ENCODE measurements at regions not wholly inside any gene's neighbourhood (a gene's known extent, or its start where the extent isn't known, plus 50 kb on each side); places are given as distances from the start of the nearest gene placed in this dataset.

DNA sequence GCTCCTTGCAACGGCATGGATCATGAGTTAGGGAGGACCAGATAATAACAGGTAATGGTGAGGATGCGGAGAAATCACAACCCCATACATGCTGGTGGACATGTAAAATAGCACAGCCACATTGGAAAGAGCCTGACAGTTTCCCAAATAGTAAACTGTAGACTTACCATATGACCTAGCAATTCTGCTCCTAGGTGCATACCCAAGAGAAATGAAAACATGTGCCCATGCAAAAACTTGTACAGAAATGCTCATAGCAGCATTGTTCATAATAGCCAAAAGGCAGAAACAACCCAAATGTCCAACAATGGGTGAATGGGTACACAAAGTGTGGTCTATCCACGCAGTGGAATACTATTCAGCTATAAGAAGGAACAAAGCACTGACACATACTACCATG is 97.5 kb upstream of the VRK1 start (continued):
- TF ChIP-seq, protein P1, sequence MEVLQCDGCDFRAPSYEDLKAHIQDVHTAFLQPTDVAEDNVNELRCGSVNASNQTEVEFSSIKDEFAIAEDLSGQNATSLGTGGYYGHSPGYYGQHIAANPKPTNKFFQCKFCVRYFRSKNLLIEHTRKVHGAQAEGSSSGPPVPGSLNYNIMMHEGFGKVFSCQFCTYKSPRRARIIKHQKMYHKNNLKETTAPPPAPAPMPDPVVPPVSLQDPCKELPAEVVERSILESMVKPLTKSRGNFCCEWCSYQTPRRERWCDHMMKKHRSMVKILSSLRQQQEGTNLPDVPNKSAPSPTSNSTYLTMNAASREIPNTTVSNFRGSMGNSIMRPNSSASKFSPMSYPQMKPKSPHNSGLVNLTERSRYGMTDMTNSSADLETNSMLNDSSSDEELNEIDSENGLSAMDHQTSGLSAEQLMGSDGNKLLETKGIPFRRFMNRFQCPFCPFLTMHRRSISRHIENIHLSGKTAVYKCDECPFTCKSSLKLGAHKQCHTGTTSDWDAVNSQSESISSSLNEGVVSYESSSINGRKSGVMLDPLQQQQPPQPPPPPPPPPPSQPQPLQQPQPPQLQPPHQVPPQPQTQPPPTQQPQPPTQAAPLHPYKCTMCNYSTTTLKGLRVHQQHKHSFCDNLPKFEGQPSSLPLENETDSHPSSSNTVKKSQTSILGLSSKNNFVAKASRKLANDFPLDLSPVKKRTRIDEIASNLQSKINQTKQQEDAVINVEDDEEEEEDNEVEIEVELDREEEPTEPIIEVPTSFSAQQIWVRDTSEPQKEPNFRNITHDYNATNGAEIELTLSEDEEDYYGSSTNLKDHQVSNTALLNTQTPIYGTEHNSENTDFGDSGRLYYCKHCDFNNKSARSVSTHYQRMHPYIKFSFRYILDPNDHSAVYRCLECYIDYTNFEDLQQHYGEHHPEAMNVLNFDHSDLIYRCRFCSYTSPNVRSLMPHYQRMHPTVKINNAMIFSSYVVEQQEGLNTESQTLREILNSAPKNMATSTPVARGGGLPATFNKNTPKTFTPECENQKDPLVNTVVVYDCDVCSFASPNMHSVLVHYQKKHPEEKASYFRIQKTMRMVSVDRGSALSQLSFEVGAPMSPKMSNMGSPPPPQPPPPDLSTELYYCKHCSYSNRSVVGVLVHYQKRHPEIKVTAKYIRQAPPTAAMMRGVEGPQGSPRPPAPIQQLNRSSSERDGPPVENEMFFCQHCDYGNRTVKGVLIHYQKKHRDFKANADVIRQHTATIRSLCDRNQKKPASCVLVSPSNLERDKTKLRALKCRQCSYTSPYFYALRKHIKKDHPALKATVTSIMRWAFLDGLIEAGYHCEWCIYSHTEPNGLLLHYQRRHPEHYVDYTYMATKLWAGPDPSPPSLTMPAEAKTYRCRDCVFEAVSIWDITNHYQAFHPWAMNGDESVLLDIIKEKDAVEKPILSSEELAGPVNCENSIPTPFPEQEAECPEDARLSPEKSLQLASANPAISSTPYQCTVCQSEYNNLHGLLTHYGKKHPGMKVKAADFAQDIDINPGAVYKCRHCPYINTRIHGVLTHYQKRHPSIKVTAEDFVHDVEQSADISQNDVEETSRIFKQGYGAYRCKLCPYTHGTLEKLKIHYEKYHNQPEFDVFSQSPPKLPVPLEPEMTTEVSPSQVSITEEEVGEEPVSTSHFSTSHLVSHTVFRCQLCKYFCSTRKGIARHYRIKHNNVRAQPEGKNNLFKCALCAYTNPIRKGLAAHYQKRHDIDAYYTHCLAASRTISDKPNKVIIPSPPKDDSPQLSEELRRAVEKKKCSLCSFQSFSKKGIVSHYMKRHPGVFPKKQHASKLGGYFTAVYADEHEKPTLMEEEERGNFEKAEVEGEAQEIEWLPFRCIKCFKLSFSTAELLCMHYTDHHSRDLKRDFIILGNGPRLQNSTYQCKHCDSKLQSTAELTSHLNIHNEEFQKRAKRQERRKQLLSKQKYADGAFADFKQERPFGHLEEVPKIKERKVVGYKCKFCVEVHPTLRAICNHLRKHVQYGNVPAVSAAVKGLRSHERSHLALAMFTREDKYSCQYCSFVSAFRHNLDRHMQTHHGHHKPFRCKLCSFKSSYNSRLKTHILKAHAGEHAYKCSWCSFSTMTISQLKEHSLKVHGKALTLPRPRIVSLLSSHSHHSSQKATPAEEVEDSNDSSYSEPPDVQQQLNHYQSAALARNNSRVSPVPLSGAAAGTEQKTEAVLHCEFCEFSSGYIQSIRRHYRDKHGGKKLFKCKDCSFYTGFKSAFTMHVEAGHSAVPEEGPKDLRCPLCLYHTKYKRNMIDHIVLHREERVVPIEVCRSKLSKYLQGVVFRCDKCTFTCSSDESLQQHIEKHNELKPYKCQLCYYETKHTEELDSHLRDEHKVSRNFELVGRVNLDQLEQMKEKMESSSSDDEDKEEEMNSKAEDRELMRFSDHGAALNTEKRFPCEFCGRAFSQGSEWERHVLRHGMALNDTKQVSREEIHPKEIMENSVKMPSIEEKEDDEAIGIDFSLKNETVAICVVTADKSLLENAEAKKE (CRISPR knock-in tag; IDR thresholded peaks at IDR 0.05) = no peak
- TF ChIP-seq NANOG (IDR thresholded peaks at IDR 0.05; ENCODE audit: borderline replicate concordance) (no peak), POLR2AphosphoS5 (IDR thresholded peaks at IDR 0.05; ENCODE audit: low read depth) (no peak)

DNA sequence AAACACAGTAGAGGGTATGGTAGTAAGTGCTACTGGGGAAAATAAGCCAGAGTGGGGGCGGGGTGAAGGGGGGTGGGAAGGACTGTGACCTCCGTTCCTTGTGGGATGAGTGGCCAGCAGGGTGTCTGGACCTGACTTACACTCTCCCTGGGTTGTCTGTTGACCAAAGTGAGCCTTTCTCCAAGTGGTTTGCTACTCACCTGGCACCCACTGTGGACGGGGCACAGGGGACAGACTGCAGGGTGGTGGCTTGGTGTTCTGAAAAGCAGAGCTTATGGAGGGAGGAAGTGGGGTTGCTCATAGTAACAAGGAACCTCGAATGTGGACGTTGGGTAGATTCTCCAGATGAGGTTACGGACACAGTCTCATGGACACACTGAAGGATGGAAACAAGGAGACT is 94.4 kb upstream of the VRK1 start:
- no peaks in the 10 kb centered on the region for H3K36me3 ChIP-seq (ENCODE audit: insufficient read depth)
- Mint-ChIP-seq H3K4me3 (no peak overlapping the region), H3K27me3 (ENCODE audit: insufficient read depth, low read depth, poor library complexity) (peaks cover 4% of the 10 kb centered on the region), H3K27ac (no peak overlapping the region), H3K4me1 (peaks cover 9% of the 10 kb centered on the region), H3K36me3 (ENCODE audit: low read depth) (no peaks in the 10 kb centered on the region), H3K9me3 (no peaks in the 10 kb centered on the region; the same call in 2 of the 3 replicates)
- H3K27me3 ChIP-seq (ENCODE audit: insufficient read depth) = no peaks in the 10 kb centered on the region
- ATAC-seq (no peak), DNase-seq (ENCODE audit: low spot score) (no peak)
- peaks cover 5% of the 10 kb centered on the region; the same call in 1 of the 2 replicates for H3K4me1 ChIP-seq (ENCODE audit: insufficient read depth)
- H3K79me2 ChIP-seq (replicated peaks; ENCODE audit: insufficient read depth) = no peaks in the 10 kb centered on the region
- H3K9me2 ChIP-seq (ENCODE audit: insufficient read depth) = no peaks in the 10 kb centered on the region
- H3K4me3 ChIP-seq = no peak overlapping the region
- H4K20me1 ChIP-seq (replicated peaks; ENCODE audit: insufficient read depth) = no peaks in the 10 kb centered on the region
- H2AFZ ChIP-seq = no peak overlapping the region
- no peaks in the 10 kb centered on the region for H3F3A ChIP-seq (replicated peaks; ENCODE audit: low read depth)
- no peak overlapping the region for H3K4me2 ChIP-seq
- no peak overlapping the region for H3K27ac ChIP-seq (ENCODE audit: low read depth)
- TF ChIP-seq ZNF331 (CRISPR knock-in tag; IDR thresholded peaks at IDR 0.05; ENCODE audit: low read depth) (no peak), EZH2phosphoT487 (IDR thresholded peaks at IDR 0.05; ENCODE audit: unreplicated experiment) (no peak), NANOG (IDR thresholded peaks at IDR 0.05; ENCODE audit: borderline replicate concordance) (no peak), EZH2 (IDR thresholded peaks at IDR 0.05; ENCODE audit: low read depth, unreplicated experiment) (no peak), ZNF114 (CRISPR knock-in tag; IDR thresholded peaks at IDR 0.05) (no peak), CREB1 (CRISPR knock-in tag; IDR thresholded peaks at IDR 0.05; ENCODE audit: low read depth) (no peak), JUNB (IDR thresholded peaks at IDR 0.05; ENCODE audit: unreplicated experiment) (no peak)
- TF ChIP-seq, protein P2, sequence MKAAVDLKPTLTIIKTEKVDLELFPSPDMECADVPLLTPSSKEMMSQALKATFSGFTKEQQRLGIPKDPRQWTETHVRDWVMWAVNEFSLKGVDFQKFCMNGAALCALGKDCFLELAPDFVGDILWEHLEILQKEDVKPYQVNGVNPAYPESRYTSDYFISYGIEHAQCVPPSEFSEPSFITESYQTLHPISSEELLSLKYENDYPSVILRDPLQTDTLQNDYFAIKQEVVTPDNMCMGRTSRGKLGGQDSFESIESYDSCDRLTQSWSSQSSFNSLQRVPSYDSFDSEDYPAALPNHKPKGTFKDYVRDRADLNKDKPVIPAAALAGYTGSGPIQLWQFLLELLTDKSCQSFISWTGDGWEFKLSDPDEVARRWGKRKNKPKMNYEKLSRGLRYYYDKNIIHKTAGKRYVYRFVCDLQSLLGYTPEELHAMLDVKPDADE (IDR thresholded peaks at IDR 0.05) = no peak
- TF ChIP-seq, protein P3, sequence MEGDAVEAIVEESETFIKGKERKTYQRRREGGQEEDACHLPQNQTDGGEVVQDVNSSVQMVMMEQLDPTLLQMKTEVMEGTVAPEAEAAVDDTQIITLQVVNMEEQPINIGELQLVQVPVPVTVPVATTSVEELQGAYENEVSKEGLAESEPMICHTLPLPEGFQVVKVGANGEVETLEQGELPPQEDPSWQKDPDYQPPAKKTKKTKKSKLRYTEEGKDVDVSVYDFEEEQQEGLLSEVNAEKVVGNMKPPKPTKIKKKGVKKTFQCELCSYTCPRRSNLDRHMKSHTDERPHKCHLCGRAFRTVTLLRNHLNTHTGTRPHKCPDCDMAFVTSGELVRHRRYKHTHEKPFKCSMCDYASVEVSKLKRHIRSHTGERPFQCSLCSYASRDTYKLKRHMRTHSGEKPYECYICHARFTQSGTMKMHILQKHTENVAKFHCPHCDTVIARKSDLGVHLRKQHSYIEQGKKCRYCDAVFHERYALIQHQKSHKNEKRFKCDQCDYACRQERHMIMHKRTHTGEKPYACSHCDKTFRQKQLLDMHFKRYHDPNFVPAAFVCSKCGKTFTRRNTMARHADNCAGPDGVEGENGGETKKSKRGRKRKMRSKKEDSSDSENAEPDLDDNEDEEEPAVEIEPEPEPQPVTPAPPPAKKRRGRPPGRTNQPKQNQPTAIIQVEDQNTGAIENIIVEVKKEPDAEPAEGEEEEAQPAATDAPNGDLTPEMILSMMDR (conservative IDR thresholded peaks at IDR 0.05; ENCODE audit: low read depth in 2 of 2) = no peak

All from GM23338 (cell line).